GM18867 (cell line): ENCODE measurements at regions not wholly inside any gene's neighbourhood (a gene's known extent, or its start where the extent isn't known, plus 50 kb on each side); places are given as distances from the start of the nearest gene placed in this dataset.
A peak's percentile ranks its signal among the peaks of the same experiment; 100 is the strongest.

Source experiments
- ATAC-seq: cut with Tn5 transposase; IDR thresholded peaks from one replicate; pipeline ENCODE4 v1.9.1; 2021; ENCODE audit warnings: mild to moderate bottlenecking, moderate library complexity; ENCODE audit not compliant: unreplicated experiment

DNA sequence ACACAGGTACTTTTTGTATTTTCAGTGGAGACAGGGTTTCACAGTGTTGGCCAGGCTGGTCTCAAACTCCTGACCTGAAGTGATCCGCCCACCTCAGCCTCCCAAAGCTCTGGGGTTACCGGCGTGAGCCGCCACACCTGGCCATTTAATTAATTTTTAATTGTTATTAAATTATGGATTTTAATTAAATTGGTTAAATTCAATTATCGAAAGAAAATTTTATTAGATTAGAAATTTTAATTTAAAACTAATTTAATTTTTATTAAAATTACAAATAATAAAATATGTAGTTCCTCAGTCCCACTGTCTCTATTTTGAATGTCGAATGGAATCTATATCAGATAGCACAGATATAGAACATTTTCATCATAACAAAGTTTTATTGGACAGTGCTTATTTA is 416.5 kb downstream of the GABRG2 start:
- no peak for ATAC-seq

GRCh38 chr5:162484986-162485385 is 417.4 kb downstream of the GABRG2 start:
- ATAC-seq, result no peak

- ATAC-seq, result peak; percentile 45
Observed at GRCh38 chr5:162485666-162486292, 418.2 kb downstream of the GABRG2 start.

DNA sequence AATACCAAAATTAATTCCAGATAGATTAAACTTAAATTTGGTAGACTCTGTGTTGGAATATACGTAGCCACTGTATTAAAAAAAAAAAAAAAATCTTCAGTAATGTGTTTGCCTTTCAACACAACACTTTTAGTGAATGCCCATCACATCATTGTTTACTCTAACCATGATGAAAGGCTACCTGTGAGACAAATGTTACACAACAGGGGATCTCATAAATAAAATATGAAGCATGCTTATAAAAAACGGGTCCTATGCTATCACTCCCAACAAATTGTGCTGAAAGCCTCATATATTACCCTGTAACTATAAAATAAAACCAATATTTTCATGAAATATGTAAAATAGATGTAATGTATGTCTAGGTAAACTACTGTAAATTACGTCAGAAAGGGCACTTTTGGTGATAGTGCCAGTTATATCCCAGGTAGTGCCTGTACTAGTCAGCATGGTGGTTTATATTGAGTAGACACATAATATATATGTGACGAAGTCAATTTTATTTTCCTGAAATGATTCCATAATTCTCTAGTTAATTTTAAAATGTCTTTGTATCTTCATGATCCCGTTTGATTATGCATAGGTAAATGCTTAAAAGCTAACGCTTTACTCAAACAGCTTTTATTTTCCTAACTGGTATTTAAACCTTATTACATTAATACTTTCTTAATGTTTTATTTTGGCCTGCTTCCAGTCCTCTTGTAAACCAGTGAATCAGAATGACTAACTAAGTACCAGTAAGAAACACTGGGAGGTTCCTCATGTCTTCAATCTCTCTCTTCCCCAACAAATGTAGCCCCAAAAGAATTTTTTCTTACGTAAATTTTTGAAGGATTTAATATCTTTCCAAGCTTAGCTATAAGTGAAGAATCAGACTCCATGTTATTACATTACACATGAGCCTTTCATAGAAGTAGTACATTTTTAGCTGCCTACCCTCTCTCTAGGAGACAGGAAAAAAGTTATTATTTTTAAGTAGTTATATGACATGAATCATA is 420.3 kb downstream of the GABRG2 start:
- ATAC-seq, result no peak

DNA sequence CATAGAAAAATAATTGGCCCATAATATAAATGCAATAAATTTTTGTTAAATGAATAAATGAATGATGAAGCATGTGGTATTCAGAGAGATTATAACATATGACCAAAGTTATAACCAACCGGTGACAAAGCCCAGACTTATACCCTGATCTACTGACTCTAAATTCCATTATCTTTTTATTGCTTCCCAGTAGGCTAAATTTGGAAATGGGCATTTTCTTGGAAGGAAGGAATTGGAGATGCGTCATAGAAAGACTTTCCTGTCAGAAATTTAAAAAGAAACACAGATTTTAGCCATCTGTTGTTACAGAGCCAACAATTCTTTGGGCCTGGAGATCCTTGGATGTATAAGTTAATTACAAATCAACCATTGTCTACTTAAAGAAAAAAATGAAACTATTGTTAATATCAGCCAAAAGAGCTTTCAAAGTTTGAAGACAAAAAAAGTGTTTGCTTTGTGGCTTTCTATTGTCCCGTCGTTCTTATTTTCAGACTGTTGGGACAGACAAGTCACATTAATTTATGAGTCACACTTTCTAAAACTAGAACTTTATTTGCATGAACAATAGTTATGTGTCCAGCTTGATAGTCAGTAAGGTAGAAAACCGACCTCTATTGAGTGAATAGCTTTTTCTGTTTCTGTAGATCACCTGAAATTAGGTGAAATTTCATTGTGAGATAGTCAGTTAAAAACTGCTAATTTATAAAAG is 428.7 kb downstream of the GABRG2 start:
- peak; percentile 91 for ATAC-seq

DNA sequence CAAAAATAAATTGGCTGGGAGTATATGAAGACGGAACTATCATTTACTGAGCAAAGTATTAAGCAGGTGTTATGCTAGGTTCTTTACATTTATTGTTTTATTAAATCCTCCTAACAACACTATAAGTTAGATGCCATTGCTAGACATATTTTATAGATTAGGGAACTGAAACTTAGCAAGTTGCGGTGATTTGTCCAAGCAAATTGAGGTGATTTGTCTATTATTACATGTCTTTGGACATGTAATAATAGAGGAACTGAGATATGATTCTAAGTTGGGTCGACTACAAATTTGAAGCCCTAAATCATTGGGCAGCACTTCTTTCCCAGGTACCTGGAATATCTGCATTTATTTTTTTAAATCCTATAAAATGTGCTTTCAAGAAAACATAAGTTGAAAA is 429.9 kb downstream of the GABRG2 start:
- peak; percentile 62 for ATAC-seq

DNA sequence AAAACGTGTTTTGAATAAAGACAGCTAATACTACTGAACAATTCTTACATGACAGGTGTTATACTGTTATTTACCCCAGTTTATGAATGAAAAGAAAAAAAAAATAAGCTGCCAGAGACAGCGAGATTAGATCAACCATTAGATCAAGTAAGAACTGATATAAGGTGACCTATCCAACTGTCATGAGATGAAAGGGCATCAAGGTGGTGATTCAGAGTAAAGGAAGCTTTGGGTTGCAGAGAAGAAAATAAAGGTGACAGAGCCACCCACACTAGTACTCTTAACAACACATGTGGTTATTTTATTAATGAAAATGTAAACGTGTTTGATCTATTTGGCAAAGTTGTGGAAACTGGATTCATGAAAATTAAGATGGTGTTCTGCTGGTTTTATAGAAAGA is 435.2 kb downstream of the GABRG2 start:
- ATAC-seq, result no peak

GRCh38 chr5:162503796-162504195 is 436.2 kb downstream of the GABRG2 start:
- ATAC-seq, result no peak

DNA sequence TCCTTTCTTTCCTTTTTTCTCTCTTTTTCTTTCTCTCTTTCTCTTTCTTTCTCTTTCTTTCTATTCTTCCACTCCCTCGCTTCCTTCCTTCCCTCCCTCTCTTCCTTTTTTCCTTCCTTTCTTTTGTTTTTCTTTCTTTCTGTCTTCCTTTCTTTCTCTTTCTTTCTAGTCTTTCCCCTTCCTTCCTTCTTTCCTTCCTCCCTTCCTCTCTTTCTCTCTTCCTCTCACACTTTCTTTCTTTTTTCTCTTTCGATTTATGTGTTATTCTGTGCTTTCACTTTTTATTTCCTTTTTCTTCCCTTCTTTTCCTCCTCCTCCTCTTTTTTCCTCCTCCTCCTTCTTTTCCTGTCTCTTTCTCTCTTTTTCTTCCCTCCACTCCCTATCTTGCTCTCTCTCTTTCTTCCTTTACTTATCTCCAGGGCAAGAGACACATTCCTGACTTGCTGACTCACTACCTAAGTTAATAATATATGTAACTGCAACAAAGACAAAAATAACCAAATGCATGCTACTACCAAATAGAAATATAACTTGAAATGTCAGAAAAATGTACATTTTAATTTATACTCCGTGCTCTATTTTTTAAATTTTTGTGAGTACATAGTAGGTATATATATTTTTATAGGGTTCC is 445.5 kb downstream of the GABRG2 start:
- no peak for ATAC-seq

DNA sequence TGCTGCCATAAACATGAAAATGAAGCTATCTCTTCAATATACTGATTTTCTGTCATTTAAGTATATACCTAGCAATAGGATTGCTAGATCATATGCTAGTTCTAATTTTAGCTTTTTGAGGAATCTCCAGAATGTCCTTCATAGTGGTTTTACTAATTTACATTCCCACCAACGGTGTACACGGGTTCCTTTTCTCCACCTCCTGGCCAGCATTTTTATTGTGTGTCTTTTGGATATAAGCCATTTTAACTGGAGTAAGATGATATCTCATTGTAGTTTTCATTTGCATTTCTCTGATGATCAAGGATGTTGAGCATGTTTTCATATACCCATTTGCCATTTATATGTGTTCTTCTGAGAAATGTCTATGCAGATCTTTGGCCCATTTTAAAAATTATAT is 446.5 kb downstream of the GABRG2 start:
- ATAC-seq, result no peak

DNA sequence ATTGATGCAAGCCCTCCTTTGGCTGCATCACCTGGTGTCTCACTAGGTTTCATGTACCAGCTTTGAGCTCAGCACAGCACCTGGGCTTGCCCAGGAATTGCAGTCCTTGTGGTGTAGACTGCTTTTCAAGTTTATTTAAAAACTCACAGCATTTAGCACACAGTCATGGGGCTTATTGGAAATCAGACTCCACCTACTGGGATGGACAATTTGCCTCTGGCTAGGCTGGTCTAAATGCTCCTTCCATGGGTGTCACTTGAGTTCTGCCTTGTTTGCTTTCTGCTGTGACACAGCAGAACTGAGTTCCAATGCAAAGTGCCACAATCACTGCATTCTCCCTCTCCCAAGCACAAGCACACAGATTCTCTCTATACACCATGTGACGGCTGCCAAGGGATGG is 453.3 kb downstream of the GABRG2 start:
- ATAC-seq, result no peak

- ATAC-seq, result peak; percentile 54
Observed at GRCh38 chr5:162529209-162529608, 461.6 kb downstream of the GABRG2 start.

DNA sequence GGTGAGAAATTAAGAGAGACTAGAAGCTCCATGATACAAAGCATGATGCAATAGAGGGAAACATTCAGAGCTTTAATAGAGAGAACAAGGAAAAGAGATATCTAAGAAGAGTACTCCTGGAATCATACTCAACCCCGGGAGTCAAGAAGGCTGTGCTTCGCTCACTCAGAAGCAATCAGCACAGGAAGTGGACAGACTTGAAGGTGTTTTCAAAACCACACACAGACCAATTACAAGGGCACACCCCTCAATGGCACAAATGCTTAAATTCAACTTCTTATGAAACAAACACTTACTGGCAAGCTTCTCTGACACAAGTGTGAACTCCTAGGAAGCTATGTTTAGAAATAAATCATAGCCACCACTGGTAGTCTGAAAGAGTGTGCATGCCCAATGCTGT is 462.3 kb downstream of the GABRG2 start:
- ATAC-seq, result peak; percentile 83

- no peak for ATAC-seq
Observed at GRCh38 chr5:162543437-162543836, 475.9 kb downstream of the GABRG2 start.

- no peak for ATAC-seq
Observed at GRCh38 chr5:162544905-162545304, 477.3 kb downstream of the GABRG2 start.

- no peak for ATAC-seq
Observed at GRCh38 chr5:162550236-162550635, 482.7 kb downstream of the GABRG2 start.

GRCh38 chr5:162558120-162558519 is 490.5 kb downstream of the GABRG2 start:
- ATAC-seq, result no peak

DNA sequence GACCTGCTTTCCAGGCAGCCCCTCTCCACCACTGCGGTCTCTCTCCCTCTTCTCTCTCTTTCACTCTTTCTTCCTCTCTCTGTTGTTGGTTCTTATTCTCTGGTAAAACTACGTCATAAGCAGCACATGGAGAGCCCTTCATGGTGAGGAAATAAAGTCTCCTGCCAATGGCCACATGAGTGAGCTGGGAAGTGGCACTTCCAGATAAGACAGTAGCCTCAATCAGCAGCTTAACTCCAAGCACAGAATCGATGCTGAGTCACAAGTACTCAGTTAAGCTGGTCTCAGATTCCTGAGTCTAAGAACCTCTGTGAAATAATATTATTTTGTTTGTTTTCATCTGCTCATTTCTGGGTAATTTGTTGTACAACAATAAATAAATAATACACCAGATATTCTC is 500.1 kb downstream of the GABRG2 start:
- ATAC-seq, result no peak

- no peak for ATAC-seq
Observed at GRCh38 chr5:162573758-162574157, 506.2 kb downstream of the GABRG2 start.

DNA sequence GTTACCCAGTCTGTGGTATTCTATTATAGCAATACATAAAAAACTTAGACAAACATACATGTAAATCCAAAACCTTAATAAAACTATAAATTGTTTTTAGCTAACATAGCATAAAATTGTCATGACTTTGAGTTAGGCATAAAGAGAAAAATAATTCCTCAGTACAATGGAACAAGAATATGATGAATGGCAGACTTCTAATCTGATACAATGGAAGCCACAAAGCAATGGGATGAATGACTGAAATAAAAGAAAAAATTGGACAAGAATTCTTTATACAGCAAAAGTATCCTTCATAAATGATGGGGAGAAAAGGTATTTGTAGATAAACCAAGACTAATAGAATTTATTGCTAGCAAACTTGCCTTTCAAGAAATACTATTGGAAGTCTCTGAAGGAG is 524.2 kb downstream of the GABRG2 start:
- ATAC-seq, result no peak

GRCh38 chr5:162593881-162594280 is 526.3 kb downstream of the GABRG2 start:
- peak; percentile 62 for ATAC-seq
